HEK293 (cell line): ENCODE measurements at regions not wholly inside any gene's neighbourhood (a gene's known extent, or its start where the extent isn't known, plus 50 kb on each side); places are given as distances from the start of the nearest gene placed in this dataset.
"Not testable (repeated sequence)": the region's sequence is repeated elsewhere in the genome, so short reads cannot be mapped to it uniquely, and the experiment has no call there.

Experiments used
- CTCF ChIA-PET: fragments of 350-600 bp; formaldehyde crosslinking; extraction: SDS; loops from one replicate; lab custom pipeline; 2021; ENCODE audit warnings: antibody characterized with exemption; lab: Yijun Ruan, JAX
- POLR2A ChIA-PET: fragments of 300-600 bp; formaldehyde crosslinking; extraction: SDS; loops from one replicate; lab custom pipeline; 2020; ENCODE audit warnings: antibody characterized with exemption, inconsistent platforms; lab: Yijun Ruan, JAX
- H3K27ac ChIP-seq: fragments of 200-500 bp; sonication (Bioruptor generic); 2 replicates; pipeline ENCODE4 v1.5.1; 2014; ENCODE audit warnings: low read depth, low read length, control low read depth, inconsistent platforms; ENCODE audit errors: extremely low read depth
- H3K36me3 ChIP-seq, 2 experiments: fragments of 200-500 bp in 1 of 2; sonication (Bioruptor generic) in 1 of 2; 1 replicate in 1 of 2; 2 replicates in 1 of 2; pipeline ENCODE4 v1.5.1; 2014 to 2017; ENCODE audit warnings: inconsistent platforms in 2 of 2, low read length in 2 of 2; ENCODE audit not compliant: control insufficient read depth in 2 of 2, insufficient read depth in 1 of 2
- H3K4me1 ChIP-seq: fragments of 200-500 bp; sonication (Bioruptor generic); 2 replicates; pipeline ENCODE4 v1.5.1; 2014; ENCODE audit warnings: mild to moderate bottlenecking, low read length, inconsistent platforms; ENCODE audit not compliant: control insufficient read depth, insufficient read depth
- H3K4me3 ChIP-seq: 2 replicates; pipeline ENCODE4 v1.5.1; 2011; ENCODE audit warnings: low read depth, mild to moderate bottlenecking, control low read depth, low read length, moderate library complexity
- H3K9me3 ChIP-seq: fragments of 200-500 bp; sonication (Bioruptor generic); 2 replicates; pipeline ENCODE4 v1.5.1; 2014; ENCODE audit warnings: low read depth, low read length, inconsistent platforms; ENCODE audit not compliant: control insufficient read depth, insufficient read depth
- KLF17 ChIP-seq: fragments of 450-650 bp; formaldehyde crosslinking; IDR thresholded peaks from 2 replicates; pipeline ENCODE4 v1.5.1; 2016; ENCODE audit warnings: missing biosample characterization, missing genetic modification characterization
- KLF9 ChIP-seq: fragments of 450-650 bp; formaldehyde crosslinking; IDR thresholded peaks from 2 replicates; pipeline ENCODE4 v1.5.1; 2016; ENCODE audit warnings: missing biosample characterization, missing genetic modification characterization, low read depth
- RBAK ChIP-seq: fragments of 450-650 bp; formaldehyde crosslinking; IDR thresholded peaks from 2 replicates; pipeline ENCODE4 v1.5.1; 2016; ENCODE audit warnings: missing biosample characterization, missing genetic modification characterization
- TSHZ1 ChIP-seq: fragments of 450-650 bp; formaldehyde crosslinking; IDR thresholded peaks from 2 replicates; pipeline ENCODE4 v1.5.1; 2016; ENCODE audit warnings: missing biosample characterization, missing genetic modification characterization, borderline replicate concordance
- WT1 ChIP-seq: fragments of 450-650 bp; formaldehyde crosslinking; IDR thresholded peaks from 2 replicates; pipeline ENCODE4 v1.5.1; 2016; ENCODE audit warnings: missing biosample characterization, missing genetic modification characterization
- YY1 ChIP-seq: fragments of 450-650 bp; formaldehyde crosslinking; IDR thresholded peaks from 2 replicates; pipeline ENCODE4 v1.5.1; 2018; ENCODE audit warnings: missing biosample characterization, missing genetic modification characterization
- ZNF211 ChIP-seq: fragments of 450-650 bp; formaldehyde crosslinking; IDR thresholded peaks from 2 replicates; pipeline ENCODE4 v1.5.1; 2016; ENCODE audit warnings: low read depth, missing biosample characterization, missing genetic modification characterization
- ZNF514 ChIP-seq: fragments of 450-650 bp; formaldehyde crosslinking; IDR thresholded peaks from 2 replicates; pipeline ENCODE4 v1.5.1; 2016; ENCODE audit warnings: missing biosample characterization, missing genetic modification characterization
- ZNF544 ChIP-seq: fragments of 450-650 bp; formaldehyde crosslinking; IDR thresholded peaks from 2 replicates; pipeline ENCODE4 v1.5.0; 2017; ENCODE audit warnings: missing biosample characterization, missing genetic modification characterization
- ZNF654 ChIP-seq: fragments of 450-650 bp; formaldehyde crosslinking; IDR thresholded peaks from 2 replicates; pipeline ENCODE4 v1.5.1; 2016; ENCODE audit warnings: low read depth, missing biosample characterization, missing genetic modification characterization
- ZNF692 ChIP-seq: fragments of 450-650 bp; formaldehyde crosslinking; IDR thresholded peaks from 2 replicates; pipeline ENCODE4 v1.5.1; 2016; ENCODE audit warnings: missing biosample characterization, missing genetic modification characterization
- ZNF707 ChIP-seq: fragments of 450-650 bp; formaldehyde crosslinking; IDR thresholded peaks from 2 replicates; pipeline ENCODE4 v1.5.1; 2016; ENCODE audit warnings: missing biosample characterization, missing genetic modification characterization
- ZNF776 ChIP-seq: fragments of 450-650 bp; formaldehyde crosslinking; IDR thresholded peaks from 2 replicates; pipeline ENCODE4 v1.5.0; 2017; ENCODE audit warnings: missing biosample characterization, missing genetic modification characterization, borderline replicate concordance
- ZSCAN30 ChIP-seq: fragments of 450-650 bp; IDR thresholded peaks from 2 replicates; pipeline ENCODE4 v1.5.1; 2018; ENCODE audit warnings: missing biosample characterization, mild to moderate bottlenecking, missing genetic modification characterization, moderate library complexity
- TF ChIP-seq, protein P1 (sequence below): fragments of 450-650 bp; formaldehyde crosslinking; IDR thresholded peaks from 2 replicates; pipeline ENCODE4 v1.5.1; 2016; ENCODE audit warnings: missing biosample characterization, missing genetic modification characterization
- TF ChIP-seq, protein P2 (sequence below): fragments of 450-650 bp; formaldehyde crosslinking; IDR thresholded peaks from 2 replicates; pipeline ENCODE4 v1.5.1; 2017; ENCODE audit warnings: missing biosample characterization, missing genetic modification characterization

- TF ChIP-seq, protein P1, sequence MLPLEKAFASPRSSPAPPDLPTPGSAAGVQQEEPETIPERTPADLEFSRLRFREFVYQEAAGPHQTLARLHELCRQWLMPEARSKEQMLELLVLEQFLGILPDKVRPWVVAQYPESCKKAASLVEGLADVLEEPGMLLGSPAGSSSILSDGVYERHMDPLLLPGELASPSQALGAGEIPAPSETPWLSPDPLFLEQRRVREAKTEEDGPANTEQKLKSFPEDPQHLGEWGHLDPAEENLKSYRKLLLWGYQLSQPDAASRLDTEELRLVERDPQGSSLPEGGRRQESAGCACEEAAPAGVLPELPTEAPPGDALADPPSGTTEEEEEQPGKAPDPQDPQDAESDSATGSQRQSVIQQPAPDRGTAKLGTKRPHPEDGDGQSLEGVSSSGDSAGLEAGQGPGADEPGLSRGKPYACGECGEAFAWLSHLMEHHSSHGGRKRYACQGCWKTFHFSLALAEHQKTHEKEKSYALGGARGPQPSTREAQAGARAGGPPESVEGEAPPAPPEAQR (tag by site-specific recombination): no peak
Measured at GRCh38 chr9:36503172-36504088, 69.3 kb upstream of the MELK start (continued).

DNA sequence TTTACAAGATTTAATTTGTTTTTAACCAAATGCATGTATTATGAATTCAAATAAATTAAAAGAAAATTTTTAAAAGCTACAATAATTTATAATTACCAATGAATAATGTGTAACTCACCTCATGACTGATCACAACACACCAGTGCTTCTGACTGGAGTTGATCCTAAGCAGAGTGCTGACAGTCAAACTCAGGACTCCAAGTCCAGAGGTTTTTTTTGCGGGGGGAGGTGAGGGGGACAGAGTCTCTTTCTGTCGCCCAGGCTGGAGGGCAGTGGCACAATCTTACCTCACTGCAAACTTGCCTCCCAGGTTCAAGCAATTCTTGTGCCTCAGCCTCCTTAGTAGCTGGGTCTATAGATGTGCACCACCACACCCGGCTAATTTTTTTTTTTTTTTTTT, 71.0 kb upstream of the MELK start:
- no peaks in the 10 kb centered on the region for H3K36me3 ChIP-seq
- TF ChIP-seq ZSCAN30 (tag by site-specific recombination) (no peak), YY1 (tag by site-specific recombination) (no peak), ZNF514 (tag by site-specific recombination) (no peak), TSHZ1 (tag by site-specific recombination) (no peak), RBAK (no peak), WT1 (tag by site-specific recombination) (no peak), ZNF776 (tag by site-specific recombination) (no peak), ZNF707 (tag by site-specific recombination) (no peak), ZNF654 (tag by site-specific recombination) (no peak), KLF17 (tag by site-specific recombination) (no peak), KLF9 (tag by site-specific recombination) (no peak), ZNF211 (tag by site-specific recombination) (no peak), ZNF692 (tag by site-specific recombination) (no peak), ZNF544 (tag by site-specific recombination) (no peak)
- TF ChIP-seq, protein P2, sequence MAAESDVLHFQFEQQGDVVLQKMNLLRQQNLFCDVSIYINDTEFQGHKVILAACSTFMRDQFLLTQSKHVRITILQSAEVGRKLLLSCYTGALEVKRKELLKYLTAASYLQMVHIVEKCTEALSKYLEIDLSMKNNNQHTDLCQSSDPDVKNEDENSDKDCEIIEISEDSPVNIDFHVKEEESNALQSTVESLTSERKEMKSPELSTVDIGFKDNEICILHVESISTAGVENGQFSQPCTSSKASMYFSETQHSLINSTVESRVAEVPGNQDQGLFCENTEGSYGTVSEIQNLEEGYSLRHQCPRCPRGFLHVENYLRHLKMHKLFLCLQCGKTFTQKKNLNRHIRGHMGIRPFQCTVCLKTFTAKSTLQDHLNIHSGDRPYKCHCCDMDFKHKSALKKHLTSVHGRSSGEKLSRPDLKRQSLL (tag by site-specific recombination): no peak
- H3K27ac ChIP-seq: no peak overlapping the region
- no peaks in the 10 kb centered on the region for H3K9me3 ChIP-seq
- ChIA-PET CTCF (interaction anchor here (0.7 to 1.3 kb wide), 2 partner anchors 54 to 547 kb away, joined by 3 to 6 read pairs; no protein-coding TSS in a partner anchor), POLR2A (interaction anchor here (0.6 kb wide), 1 partner anchor 43 kb away, joined by 4 read pairs; no protein-coding TSS in a partner anchor)
- no peaks in the 10 kb centered on the region for H3K4me1 ChIP-seq
- H3K4me3 ChIP-seq: no peak overlapping the region

GRCh38 chr9:36500931-36501330, 71.8 kb upstream of the MELK start:
- ChIA-PET CTCF (interaction anchor here (0.7 to 2.0 kb wide), 5 partner anchors 10 to 546 kb away, joined by 3 to 6 read pairs (median 3); no protein-coding TSS in a partner anchor), POLR2A (interaction anchor here (0.6 kb wide), 1 partner anchor 42 kb away, joined by 4 read pairs; no protein-coding TSS in a partner anchor)
- H3K27ac ChIP-seq, H3K9me3 ChIP-seq, H3K36me3 ChIP-seq, H3K4me1 ChIP-seq, H3K4me3 ChIP-seq: not testable (repeated sequence)
